ENCODE measurements at regions not wholly inside any gene's neighbourhood (a gene's known extent, or its start where the extent isn't known, plus 50 kb on each side); places are given as distances from the start of the nearest gene placed in this dataset.

GRCh38 chr5:167653645-167654106, 637.8 kb upstream of the WWC1 start:
- no peak overlapping the region for H3K27ac Mint-ChIP-seq (ENCODE audit: low read depth)
- H3K27me3 Mint-ChIP-seq = no peaks in the 10 kb centered on the region
- no peak for DNase-seq (ENCODE audit: low spot score in 2 of 2)
- H3K4me1 Mint-ChIP-seq = no peaks in the 10 kb centered on the region
- H3K36me3 Mint-ChIP-seq (ENCODE audit: insufficient read depth) = no peaks in the 10 kb centered on the region
- H3K9me3 Mint-ChIP-seq = peaks cover 16% of the 10 kb centered on the region
- ATAC-seq (replicated peaks; ENCODE audit: extremely low read depth, poor library complexity, severe bottlenecking) = no peak
- H3K4me3 Mint-ChIP-seq = no peak overlapping the region

- H3K27ac Mint-ChIP-seq (ENCODE audit: low read depth) = no peak overlapping the region
- H3K36me3 Mint-ChIP-seq (ENCODE audit: insufficient read depth) = no peaks in the 10 kb centered on the region
- no peaks in the 10 kb centered on the region for H3K4me1 Mint-ChIP-seq
- ATAC-seq (replicated peaks; ENCODE audit: extremely low read depth, poor library complexity, severe bottlenecking) (no peak), DNase-seq (ENCODE audit: low spot score in 2 of 2) (no peak)
- no peak overlapping the region for H3K4me3 Mint-ChIP-seq
- peaks cover 12% of the 10 kb centered on the region for H3K9me3 Mint-ChIP-seq
- H3K27me3 Mint-ChIP-seq = no peaks in the 10 kb centered on the region
Observed at GRCh38 chr5:167657016-167657415, 634.4 kb upstream of the WWC1 start.

GRCh38 chr5:167658889-167659288, 632.6 kb upstream of the WWC1 start:
- Mint-ChIP-seq H3K4me3 (no peak overlapping the region), H3K36me3 (ENCODE audit: insufficient read depth) (no peaks in the 10 kb centered on the region), H3K27ac (ENCODE audit: low read depth) (no peak overlapping the region), H3K4me1 (no peaks in the 10 kb centered on the region), H3K9me3 (peaks cover 3% of the 10 kb centered on the region), H3K27me3 (no peaks in the 10 kb centered on the region)
- no peak for ATAC-seq (replicated peaks; ENCODE audit: extremely low read depth, poor library complexity, severe bottlenecking)
- DNase-seq (ENCODE audit: low spot score in 2 of 2) = no peak

- ATAC-seq (replicated peaks; ENCODE audit: extremely low read depth, poor library complexity, severe bottlenecking) (no peak), DNase-seq (ENCODE audit: low spot score in 2 of 2) (no peak)
- peaks cover 3% of the 10 kb centered on the region for H3K9me3 Mint-ChIP-seq
- H3K36me3 Mint-ChIP-seq (ENCODE audit: insufficient read depth) = no peaks in the 10 kb centered on the region
- H3K4me1 Mint-ChIP-seq = no peaks in the 10 kb centered on the region
- H3K4me3 Mint-ChIP-seq = no peak overlapping the region
- H3K27me3 Mint-ChIP-seq = no peaks in the 10 kb centered on the region
- H3K27ac Mint-ChIP-seq (ENCODE audit: low read depth) = no peak overlapping the region
Observed at GRCh38 chr5:167661605-167662004, 629.8 kb upstream of the WWC1 start.

GRCh38 chr5:167664222-167664804, 627.1 kb upstream of the WWC1 start:
- Mint-ChIP-seq H3K27me3 (no peaks in the 10 kb centered on the region), H3K9me3 (no peaks in the 10 kb centered on the region), H3K4me3 (no peak overlapping the region), H3K36me3 (ENCODE audit: insufficient read depth) (no peaks in the 10 kb centered on the region), H3K27ac (ENCODE audit: low read depth) (no peak overlapping the region), H3K4me1 (no peaks in the 10 kb centered on the region)
- DNase-seq (ENCODE audit: low spot score in 2 of 2) (no peak), ATAC-seq (replicated peaks; ENCODE audit: extremely low read depth, poor library complexity, severe bottlenecking) (no peak)

GRCh38 chr5:167665841-167666375, 625.5 kb upstream of the WWC1 start:
- Mint-ChIP-seq H3K27me3 (no peaks in the 10 kb centered on the region), H3K36me3 (ENCODE audit: insufficient read depth) (no peaks in the 10 kb centered on the region), H3K4me3 (no peak overlapping the region), H3K9me3 (peaks cover 3% of the 10 kb centered on the region), H3K4me1 (no peaks in the 10 kb centered on the region), H3K27ac (ENCODE audit: low read depth) (no peak overlapping the region)
- DNase-seq (ENCODE audit: low spot score in 2 of 2) (no peak), ATAC-seq (replicated peaks; ENCODE audit: extremely low read depth, poor library complexity, severe bottlenecking) (no peak)

- Mint-ChIP-seq H3K36me3 (ENCODE audit: insufficient read depth) (no peaks in the 10 kb centered on the region), H3K27ac (ENCODE audit: low read depth) (no peak overlapping the region), H3K4me3 (no peak overlapping the region), H3K9me3 (peaks cover 3% of the 10 kb centered on the region), H3K27me3 (no peaks in the 10 kb centered on the region), H3K4me1 (no peaks in the 10 kb centered on the region)
- ATAC-seq (replicated peaks; ENCODE audit: extremely low read depth, poor library complexity, severe bottlenecking) = no peak
- DNase-seq (ENCODE audit: low spot score in 2 of 2) = no peak
Observed at GRCh38 chr5:167671176-167671575, 620.3 kb upstream of the WWC1 start.

- Mint-ChIP-seq H3K27me3 (no peaks in the 10 kb centered on the region), H3K4me1 (no peaks in the 10 kb centered on the region), H3K36me3 (ENCODE audit: insufficient read depth) (no peaks in the 10 kb centered on the region), H3K4me3 (no peak overlapping the region), H3K27ac (ENCODE audit: low read depth) (no peak overlapping the region), H3K9me3 (peaks cover 3% of the 10 kb centered on the region)
- ATAC-seq (replicated peaks; ENCODE audit: extremely low read depth, poor library complexity, severe bottlenecking) = no peak
- DNase-seq (ENCODE audit: low spot score in 2 of 2) = no peak
Observed at GRCh38 chr5:167673942-167674341, 617.5 kb upstream of the WWC1 start.

- no peak for DNase-seq (ENCODE audit: low spot score in 2 of 2)
Observed at GRCh38 chr5:167678481-167678880, 613.0 kb upstream of the WWC1 start.

GRCh38 chr5:167684251-167684650, 607.2 kb upstream of the WWC1 start:
- Mint-ChIP-seq H3K27ac (ENCODE audit: low read depth) (no peak overlapping the region), H3K4me3 (no peak overlapping the region), H3K27me3 (no peaks in the 10 kb centered on the region), H3K9me3 (peaks cover 13% of the 10 kb centered on the region), H3K36me3 (ENCODE audit: insufficient read depth) (no peaks in the 10 kb centered on the region), H3K4me1 (no peaks in the 10 kb centered on the region)
- ATAC-seq (replicated peaks; ENCODE audit: extremely low read depth, poor library complexity, severe bottlenecking) = no peak
- DNase-seq (ENCODE audit: low spot score in 2 of 2) = no peak

More at GRCh38 chr5:167678481-167678880, 613.0 kb upstream of the WWC1 start:
- Mint-ChIP-seq H3K27ac (ENCODE audit: low read depth) (no peak overlapping the region), H3K36me3 (ENCODE audit: insufficient read depth) (no peaks in the 10 kb centered on the region), H3K9me3 (peaks cover 8% of the 10 kb centered on the region), H3K4me1 (no peaks in the 10 kb centered on the region), H3K27me3 (no peaks in the 10 kb centered on the region), H3K4me3 (no peak overlapping the region)
- no peak for ATAC-seq (replicated peaks; ENCODE audit: extremely low read depth, poor library complexity, severe bottlenecking)

GRCh38 chr5:167688341-167689130, 602.9 kb upstream of the WWC1 start:
- no peaks in the 10 kb centered on the region for H3K4me1 Mint-ChIP-seq
- ATAC-seq (replicated peaks; ENCODE audit: extremely low read depth, poor library complexity, severe bottlenecking) (no peak), DNase-seq (ENCODE audit: low spot score in 2 of 2) (no peak)
- H3K4me3 Mint-ChIP-seq = no peak overlapping the region
- no peaks in the 10 kb centered on the region for H3K36me3 Mint-ChIP-seq (ENCODE audit: insufficient read depth)
- H3K9me3 Mint-ChIP-seq = peaks cover 5% of the 10 kb centered on the region
- no peaks in the 10 kb centered on the region for H3K27me3 Mint-ChIP-seq
- no peak overlapping the region for H3K27ac Mint-ChIP-seq (ENCODE audit: low read depth)

- Mint-ChIP-seq H3K9me3 (peaks cover 10% of the 10 kb centered on the region), H3K36me3 (ENCODE audit: insufficient read depth) (no peaks in the 10 kb centered on the region), H3K4me1 (no peaks in the 10 kb centered on the region), H3K27me3 (no peaks in the 10 kb centered on the region), H3K27ac (ENCODE audit: low read depth) (no peak overlapping the region), H3K4me3 (no peak overlapping the region)
- no peak for ATAC-seq (replicated peaks; ENCODE audit: extremely low read depth, poor library complexity, severe bottlenecking)
- no peak for DNase-seq (ENCODE audit: low spot score in 2 of 2)
Observed at GRCh38 chr5:167694325-167695147, 596.9 kb upstream of the WWC1 start.
